IPS-20b (cell line): ENCODE measurements at regions not wholly inside any gene's neighbourhood (a gene's known extent, or its start where the extent isn't known, plus 50 kb on each side); places are given as distances from the start of the nearest gene placed in this dataset.

Experiments
- H3K27ac ChIP-seq: one replicate; pipeline ENCODE4 v1.5.1; 2013; ENCODE audit warnings: low read length
- H3K27me3 ChIP-seq: 2 replicates; pipeline ENCODE4 v1.6.1; 2013; ENCODE audit warnings: mild to moderate bottlenecking, low read length, inconsistent platforms; ENCODE audit not compliant: insufficient read depth
- H3K36me3 ChIP-seq: 2 replicates; pipeline ENCODE4 v1.6.1; 2013; ENCODE audit warnings: low read depth, mild to moderate bottlenecking, inconsistent platforms, low read length, moderate library complexity; ENCODE audit not compliant: insufficient read depth
- H3K4me1 ChIP-seq: 2 replicates; pipeline ENCODE4 v1.6.1; 2013; ENCODE audit warnings: mild to moderate bottlenecking, control low read depth, inconsistent platforms, low read length, moderate library complexity; ENCODE audit not compliant: insufficient read depth
- H3K4me3 ChIP-seq: 2 replicates; pipeline ENCODE4 v1.5.1; 2013; ENCODE audit warnings: mild to moderate bottlenecking, low read length, inconsistent platforms
- H3K9ac ChIP-seq: 2 replicates; pipeline ENCODE4 v1.6.1; 2013; ENCODE audit warnings: low read depth, mild to moderate bottlenecking, inconsistent platforms, low read length, moderate library complexity
- H3K9me3 ChIP-seq: 2 replicates; pipeline ENCODE4 v1.6.1; 2013; ENCODE audit warnings: mild to moderate bottlenecking, low read depth, low read length, inconsistent platforms; ENCODE audit not compliant: insufficient read depth

DNA sequence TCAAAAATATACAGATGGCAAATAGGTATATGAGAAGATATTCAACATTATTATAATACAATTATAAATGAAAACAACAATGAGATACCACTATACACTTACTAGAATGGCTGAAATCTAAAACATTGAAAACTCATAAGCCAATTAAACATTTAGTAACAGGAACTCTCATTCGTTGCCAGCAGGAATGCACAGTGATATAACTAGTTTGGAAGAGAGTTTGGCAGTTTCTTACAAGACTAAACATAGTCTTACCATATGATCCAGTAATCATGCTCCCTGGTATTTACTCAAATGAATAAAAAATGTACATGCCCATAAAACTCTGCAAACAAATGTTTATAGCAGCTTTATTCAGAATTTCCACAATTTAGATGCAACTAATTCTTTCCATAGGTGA is 476.2 kb upstream of the COBL start:
- H3K9me3 ChIP-seq = no peaks in the 10 kb centered on the region
- H3K36me3 ChIP-seq = no peaks in the 10 kb centered on the region
- H3K27me3 ChIP-seq = no peaks in the 10 kb centered on the region
- no peak overlapping the region for H3K4me3 ChIP-seq
- H3K9ac ChIP-seq = no peak overlapping the region
- H3K4me1 ChIP-seq = no peaks in the 10 kb centered on the region
- no peak overlapping the region for H3K27ac ChIP-seq

DNA sequence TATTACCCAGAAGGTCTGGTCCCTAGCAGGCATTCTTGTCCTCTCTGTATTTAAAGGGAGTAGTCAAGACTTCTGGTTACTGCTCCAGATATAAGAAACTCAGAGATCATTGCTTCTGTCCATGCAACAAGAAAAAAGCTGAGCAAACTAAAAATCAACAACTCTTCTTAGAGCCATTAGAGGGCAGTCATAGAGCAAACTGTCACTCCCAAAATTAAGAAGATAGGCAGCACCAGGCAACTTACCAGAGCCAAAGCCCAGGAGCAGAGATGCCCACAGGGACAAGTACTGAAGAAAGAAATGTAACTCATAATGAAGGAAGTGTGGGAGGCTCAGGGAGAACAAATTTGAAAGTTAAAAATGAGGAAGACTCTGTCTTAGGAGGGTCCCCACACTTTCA is 472.9 kb upstream of the COBL start:
- H3K27ac ChIP-seq = no peak overlapping the region
- H3K9me3 ChIP-seq = no peaks in the 10 kb centered on the region
- no peaks in the 10 kb centered on the region for H3K27me3 ChIP-seq
- H3K9ac ChIP-seq = no peak overlapping the region
- no peak overlapping the region for H3K4me3 ChIP-seq
- no peaks in the 10 kb centered on the region for H3K4me1 ChIP-seq
- no peaks in the 10 kb centered on the region for H3K36me3 ChIP-seq

DNA sequence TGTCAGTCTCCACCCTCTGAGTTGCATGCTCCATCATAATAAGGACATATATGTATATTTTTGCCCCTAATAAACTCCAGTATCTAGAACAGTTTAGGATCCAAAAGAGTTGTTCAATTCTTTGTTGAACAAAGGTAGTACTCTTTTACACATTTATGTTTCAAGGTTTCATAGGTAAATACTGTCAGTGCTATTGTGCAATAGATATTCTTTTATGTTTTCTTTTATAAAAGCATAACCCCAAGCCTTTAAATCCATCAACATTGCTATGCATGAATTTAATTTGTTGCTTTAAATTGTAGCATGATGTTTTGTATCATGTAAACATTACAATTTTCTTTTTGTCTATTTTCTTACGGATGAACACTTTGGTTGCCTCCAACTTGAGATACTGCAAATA is 469.7 kb upstream of the COBL start:
- no peaks in the 10 kb centered on the region for H3K4me1 ChIP-seq
- no peaks in the 10 kb centered on the region for H3K36me3 ChIP-seq
- H3K9ac ChIP-seq = no peak overlapping the region
- H3K9me3 ChIP-seq = no peaks in the 10 kb centered on the region
- H3K27ac ChIP-seq = no peak overlapping the region
- no peaks in the 10 kb centered on the region for H3K27me3 ChIP-seq
- H3K4me3 ChIP-seq = no peak overlapping the region

DNA sequence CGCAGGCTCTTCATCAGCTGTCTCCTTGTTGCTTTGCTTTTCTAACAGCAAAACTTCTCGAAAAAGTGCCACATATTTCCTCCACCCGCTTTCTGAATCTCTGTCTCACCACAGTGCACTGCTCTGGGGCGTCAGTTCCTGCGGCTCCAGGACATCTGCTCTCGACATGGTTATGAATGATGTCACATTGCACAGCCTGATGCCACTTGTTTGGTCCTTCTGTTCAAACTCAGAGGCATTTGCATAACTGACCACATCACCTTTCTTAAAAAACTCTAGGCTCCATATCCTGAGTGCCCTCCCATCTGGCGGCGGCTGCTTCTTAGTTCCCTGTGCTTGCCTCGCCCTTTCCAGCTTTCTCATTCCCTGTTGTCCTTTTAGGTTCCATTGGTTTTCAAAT is 469.3 kb upstream of the COBL start:
- Histone ChIP-seq H3K27me3 (no peaks in the 10 kb centered on the region), H3K36me3 (no peaks in the 10 kb centered on the region), H3K4me1 (no peaks in the 10 kb centered on the region), H3K9ac (no peak overlapping the region), H3K27ac (no peak overlapping the region), H3K4me3 (no peak overlapping the region), H3K9me3 (no peaks in the 10 kb centered on the region)

DNA sequence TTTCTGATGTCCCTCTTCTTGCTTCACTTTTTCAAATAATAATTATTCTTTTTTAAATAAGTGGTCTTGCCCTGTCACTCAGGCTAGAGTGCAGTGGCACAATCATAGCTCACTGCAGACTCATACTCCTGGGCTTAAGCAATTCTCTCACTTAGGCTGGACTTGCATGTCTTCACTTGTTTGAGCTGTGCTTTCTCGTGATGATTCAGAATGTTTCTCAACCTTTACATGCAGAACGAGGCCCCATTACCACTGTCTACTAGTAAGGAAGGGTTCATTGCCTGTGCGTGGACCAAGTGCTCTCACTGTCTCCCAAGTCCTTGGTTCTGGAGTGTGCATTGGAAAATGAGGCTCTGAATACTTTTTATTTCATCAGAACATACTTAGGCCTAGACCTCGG is 468.6 kb upstream of the COBL start:
- no peak overlapping the region for H3K27ac ChIP-seq
- no peaks in the 10 kb centered on the region for H3K4me1 ChIP-seq
- no peak overlapping the region for H3K4me3 ChIP-seq
- no peaks in the 10 kb centered on the region for H3K36me3 ChIP-seq
- no peaks in the 10 kb centered on the region for H3K27me3 ChIP-seq
- no peaks in the 10 kb centered on the region for H3K9me3 ChIP-seq
- no peak overlapping the region for H3K9ac ChIP-seq

DNA sequence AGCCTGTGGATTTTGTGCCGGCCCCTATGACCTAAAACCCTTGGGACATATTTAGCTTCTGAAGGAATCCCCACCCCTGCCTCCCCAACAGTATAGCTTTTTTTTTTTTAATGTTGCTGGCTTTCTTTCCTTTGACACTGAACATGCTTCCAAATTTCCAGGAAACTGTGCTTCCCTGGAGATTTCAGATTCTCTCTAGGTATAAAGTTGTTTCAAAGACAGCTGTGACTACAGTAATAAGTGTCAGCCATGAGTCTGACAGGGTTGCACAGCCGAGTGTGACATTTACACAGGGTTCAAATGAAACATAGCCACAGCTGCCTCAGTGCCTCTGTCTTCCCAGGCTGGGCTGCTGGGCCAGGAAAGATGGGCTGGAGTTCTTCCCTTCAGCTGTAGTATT is 466.6 kb upstream of the COBL start:
- Histone ChIP-seq H3K36me3 (no peaks in the 10 kb centered on the region), H3K9ac (no peak overlapping the region), H3K4me1 (no peaks in the 10 kb centered on the region), H3K27ac (no peak overlapping the region), H3K4me3 (no peak overlapping the region), H3K9me3 (no peaks in the 10 kb centered on the region), H3K27me3 (no peaks in the 10 kb centered on the region)

DNA sequence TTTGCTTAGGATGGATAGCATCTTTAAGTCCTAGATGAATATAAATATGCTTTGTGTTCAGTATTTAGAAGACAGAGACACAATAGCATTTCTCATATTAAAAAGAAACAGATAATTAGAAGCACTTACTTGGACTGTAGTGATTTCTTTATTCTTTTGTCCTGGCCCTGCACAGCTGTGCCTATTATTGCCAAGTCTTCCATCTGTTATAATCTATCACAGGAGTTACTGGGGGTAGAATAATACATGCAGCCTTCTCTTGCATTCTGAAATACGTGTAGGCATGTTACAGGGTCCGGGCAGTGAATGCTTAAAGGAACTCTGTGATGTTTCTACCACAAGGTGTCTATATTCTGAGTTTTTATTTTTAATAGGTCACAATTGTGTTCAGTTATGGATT is 461.5 kb upstream of the COBL start:
- no peak overlapping the region for H3K27ac ChIP-seq
- no peaks in the 10 kb centered on the region for H3K36me3 ChIP-seq
- H3K4me3 ChIP-seq = no peak overlapping the region
- no peak overlapping the region for H3K9ac ChIP-seq
- H3K27me3 ChIP-seq = no peaks in the 10 kb centered on the region
- no peaks in the 10 kb centered on the region for H3K9me3 ChIP-seq
- H3K4me1 ChIP-seq = peaks cover 12% of the 10 kb centered on the region; the same call in 1 of the 2 replicates

DNA sequence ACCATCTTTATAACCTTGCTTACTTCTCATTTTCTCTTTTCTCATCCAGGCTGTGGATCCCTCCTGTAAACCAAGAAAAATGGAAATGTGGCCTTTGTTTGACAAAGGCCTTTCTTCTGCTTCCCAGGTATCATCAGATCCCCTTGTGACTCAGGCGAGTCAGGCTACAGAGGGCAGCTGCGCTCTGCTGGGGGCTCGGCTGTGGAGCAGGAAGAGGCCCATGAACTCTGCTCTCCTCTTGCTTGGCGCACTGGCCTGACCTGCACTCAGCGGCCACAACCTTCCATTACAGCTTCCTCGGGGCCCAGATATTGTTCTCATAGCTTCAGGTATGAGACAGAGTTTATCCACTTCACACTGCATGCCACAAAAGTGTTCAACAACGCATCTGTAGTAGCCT is 457.6 kb upstream of the COBL start:
- Histone ChIP-seq H3K36me3 (no peaks in the 10 kb centered on the region), H3K4me1 (peaks cover 19% of the 10 kb centered on the region; the same call in 1 of the 2 replicates), H3K27ac (no peak overlapping the region), H3K27me3 (no peaks in the 10 kb centered on the region), H3K9ac (no peak overlapping the region), H3K9me3 (no peaks in the 10 kb centered on the region), H3K4me3 (no peak overlapping the region)

DNA sequence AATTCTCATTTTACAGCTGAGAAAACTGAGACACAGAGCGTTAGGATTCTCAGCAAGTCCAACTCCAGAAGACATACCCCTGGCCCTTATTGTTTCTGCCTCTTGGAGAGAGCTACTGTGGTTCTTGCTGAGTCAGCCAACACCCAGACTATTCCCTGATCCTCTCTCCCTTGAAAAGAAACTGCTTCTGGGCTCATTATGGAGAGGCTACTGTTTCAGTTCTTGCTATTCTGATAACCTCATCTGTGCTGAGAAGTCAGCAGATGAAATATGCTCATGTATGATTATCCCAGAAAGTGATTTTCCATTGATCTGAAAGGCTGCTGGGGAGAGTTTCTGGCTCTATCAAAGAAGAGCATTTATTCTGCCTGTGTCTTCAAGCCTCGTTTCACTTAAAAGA is 455.6 kb upstream of the COBL start:
- Histone ChIP-seq H3K36me3 (no peaks in the 10 kb centered on the region), H3K4me1 (peaks cover 19% of the 10 kb centered on the region; the same call in 1 of the 2 replicates), H3K9me3 (no peaks in the 10 kb centered on the region), H3K4me3 (no peak overlapping the region), H3K9ac (no peak overlapping the region), H3K27me3 (no peaks in the 10 kb centered on the region), H3K27ac (no peak overlapping the region)

DNA sequence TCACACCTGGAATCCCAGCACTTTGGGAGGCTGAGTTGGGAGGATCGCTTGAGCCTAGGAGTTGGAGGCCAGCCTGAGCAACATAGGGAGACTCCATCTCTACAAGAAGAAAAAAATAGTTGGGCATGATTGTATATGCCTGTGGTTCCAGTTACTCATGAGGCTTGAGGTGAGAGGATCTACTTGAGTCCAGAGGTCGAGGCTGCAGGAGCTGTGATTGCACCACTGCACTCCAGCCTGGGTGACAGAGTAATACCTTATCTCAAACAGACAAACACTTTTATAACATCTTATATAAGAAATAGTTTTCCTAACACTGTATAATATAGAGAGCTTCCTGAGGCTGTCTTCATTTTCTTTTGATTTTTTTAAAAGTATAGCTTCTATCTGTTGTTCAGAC is 448.4 kb upstream of the COBL start:
- no peaks in the 10 kb centered on the region for H3K27me3 ChIP-seq
- H3K27ac ChIP-seq = no peak overlapping the region
- H3K9ac ChIP-seq = no peak overlapping the region
- no peak overlapping the region for H3K4me3 ChIP-seq
- no peaks in the 10 kb centered on the region for H3K4me1 ChIP-seq
- no peaks in the 10 kb centered on the region for H3K9me3 ChIP-seq
- no peaks in the 10 kb centered on the region for H3K36me3 ChIP-seq

DNA sequence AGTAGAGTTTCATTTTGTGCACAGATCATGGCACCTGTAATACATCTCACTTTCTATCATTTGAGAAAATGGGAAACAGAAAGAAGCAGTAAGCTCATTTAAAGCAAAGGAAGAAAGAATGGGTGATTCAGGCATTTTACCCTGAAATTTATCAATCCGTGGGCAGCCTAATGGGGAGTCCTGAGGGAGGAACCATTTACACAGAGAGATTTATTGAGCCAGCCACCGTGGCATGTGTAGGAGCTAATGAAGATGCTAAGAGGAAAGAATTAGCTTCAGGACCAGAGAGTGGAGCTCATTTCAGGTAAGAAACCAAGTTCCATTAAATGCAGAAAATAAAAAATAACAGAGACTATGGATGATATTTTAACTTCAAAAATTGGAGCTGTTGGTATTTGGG is 443.4 kb upstream of the COBL start:
- Histone ChIP-seq H3K36me3 (no peaks in the 10 kb centered on the region), H3K4me1 (no peaks in the 10 kb centered on the region), H3K9me3 (no peaks in the 10 kb centered on the region), H3K9ac (no peak overlapping the region), H3K27me3 (no peaks in the 10 kb centered on the region), H3K27ac (no peak overlapping the region), H3K4me3 (no peak overlapping the region)

DNA sequence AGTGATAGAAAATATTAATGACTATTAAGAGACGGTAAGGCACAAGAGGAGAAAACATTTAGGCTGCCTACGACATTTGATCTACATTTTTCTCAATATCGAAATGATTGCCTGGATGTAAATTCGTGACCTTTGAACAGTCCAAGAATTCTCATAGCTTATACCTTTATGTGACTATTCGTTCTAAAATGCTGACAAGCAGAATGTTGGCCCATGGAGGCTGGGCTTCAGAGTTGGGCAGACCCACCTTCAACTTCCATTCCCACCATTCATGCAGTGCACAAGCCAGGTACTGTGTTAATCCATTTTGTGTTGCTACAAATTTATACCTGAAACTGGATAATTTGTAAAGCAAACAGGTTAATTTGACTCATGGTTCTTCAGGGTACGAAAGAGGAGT is 441.4 kb upstream of the COBL start:
- Histone ChIP-seq H3K27me3 (no peaks in the 10 kb centered on the region), H3K9ac (no peak overlapping the region), H3K9me3 (no peaks in the 10 kb centered on the region), H3K4me3 (no peak overlapping the region), H3K4me1 (no peaks in the 10 kb centered on the region), H3K27ac (no peak overlapping the region), H3K36me3 (no peaks in the 10 kb centered on the region)

DNA sequence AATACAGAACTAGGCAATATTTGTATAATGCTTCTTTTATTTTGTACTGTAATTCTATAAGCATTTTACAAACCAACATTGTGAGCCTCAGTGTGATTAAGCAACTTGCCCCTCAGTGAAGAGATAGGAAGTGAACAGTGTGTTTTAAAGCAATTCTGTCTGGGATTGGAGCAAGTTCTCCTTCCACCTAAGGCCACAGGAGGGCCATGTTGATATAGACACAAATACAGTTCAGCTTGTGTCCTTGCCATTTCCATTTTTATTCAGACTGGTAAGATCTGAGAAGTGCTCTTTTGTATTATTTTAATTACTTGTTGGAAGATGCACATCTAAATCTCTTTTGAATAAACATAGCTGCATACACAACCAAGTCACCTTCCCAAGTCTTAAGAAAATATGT is 416.3 kb upstream of the COBL start:
- Histone ChIP-seq H3K4me3 (no peak overlapping the region), H3K27ac (no peak overlapping the region), H3K4me1 (peaks cover 20% of the 10 kb centered on the region), H3K36me3 (no peaks in the 10 kb centered on the region), H3K9ac (no peak overlapping the region), H3K27me3 (peaks cover 55% of the 10 kb centered on the region), H3K9me3 (peaks cover 12% of the 10 kb centered on the region)
